ENCODE measurements at regions not wholly inside any gene's neighbourhood (a gene's known extent, or its start where the extent isn't known, plus 50 kb on each side); places are given as distances from the start of the nearest gene placed in this dataset.

DNA sequence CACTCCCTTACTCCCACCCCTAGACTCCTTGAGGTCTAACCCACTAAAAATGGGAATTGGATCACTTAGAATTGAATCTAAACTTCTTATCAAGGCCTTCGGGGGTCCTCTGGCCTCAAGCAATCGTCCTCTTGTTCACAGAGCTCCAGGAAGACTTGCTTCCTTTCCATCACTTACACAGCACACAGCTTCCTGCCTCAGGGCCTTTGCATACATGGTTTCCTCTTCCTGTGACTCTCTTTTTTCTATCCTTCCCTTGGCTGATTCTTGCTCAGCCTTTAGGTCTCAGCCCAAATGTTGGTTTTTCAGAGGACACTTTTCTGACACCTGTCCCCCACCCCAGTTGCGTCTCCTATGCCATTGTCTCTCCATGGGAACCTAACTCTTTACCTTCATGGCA is 50.0 kb upstream of the ALDH1B1 start:
- peaks cover 21 to 25% of the 10 kb centered on the region in 2 donors for H3K27me3 Mint-ChIP-seq
- H3K27ac Mint-ChIP-seq: no peak overlapping the region
- H3K36me3 Mint-ChIP-seq: no peaks in the 10 kb centered on the region
- H3K9me3 Mint-ChIP-seq: peaks cover 2 to 6% of the 10 kb centered on the region in 2 donors
- no peak overlapping the region for H3K4me3 Mint-ChIP-seq
- H3K4me1 Mint-ChIP-seq: no peaks in the 10 kb centered on the region
- no peak for ATAC-seq (replicated peaks)
- no peak for DNase-seq

DNA sequence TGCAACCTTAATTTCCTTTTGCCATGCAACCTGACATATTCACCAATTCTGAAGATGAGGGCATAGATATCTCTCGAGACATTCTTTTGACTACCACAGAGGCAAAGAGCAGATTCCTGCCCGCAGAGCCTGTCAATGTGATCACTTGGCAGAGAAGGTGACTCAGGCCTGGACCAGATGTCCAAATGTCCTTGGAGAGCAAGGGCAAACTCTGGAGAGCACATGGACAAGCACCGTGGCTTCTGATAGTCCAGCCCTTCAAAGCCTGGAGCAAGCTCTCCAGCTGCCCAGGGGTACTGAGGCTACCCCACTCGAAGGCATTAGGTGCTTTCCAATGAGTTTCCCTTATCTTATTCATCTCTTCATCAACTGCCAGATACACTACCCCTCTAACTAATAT is 50.4 kb upstream of the ALDH1B1 start:
- H3K27ac Mint-ChIP-seq: no peak overlapping the region
- ATAC-seq (replicated peaks): no peak
- peaks cover 2 to 6% of the 10 kb centered on the region in 2 donors for H3K9me3 Mint-ChIP-seq
- H3K4me1 Mint-ChIP-seq: no peaks in the 10 kb centered on the region
- no peak overlapping the region for H3K4me3 Mint-ChIP-seq
- peaks cover 17 to 29% of the 10 kb centered on the region in 2 donors for H3K27me3 Mint-ChIP-seq
- H3K36me3 Mint-ChIP-seq: no peaks in the 10 kb centered on the region
- DNase-seq: no peak

GRCh38 chr9:38339496-38339895 is 53.0 kb upstream of the ALDH1B1 start:
- Mint-ChIP-seq H3K4me3 (no peak overlapping the region), H3K9me3 (peaks cover 2 to 6% of the 10 kb centered on the region in 2 donors), H3K27ac (no peak overlapping the region), H3K27me3 (peaks cover 7 to 15% of the 10 kb centered on the region in 2 donors), H3K4me1 (no peaks in the 10 kb centered on the region), H3K36me3 (no peaks in the 10 kb centered on the region)
- no peak for ATAC-seq (replicated peaks)
- no peak for DNase-seq

DNA sequence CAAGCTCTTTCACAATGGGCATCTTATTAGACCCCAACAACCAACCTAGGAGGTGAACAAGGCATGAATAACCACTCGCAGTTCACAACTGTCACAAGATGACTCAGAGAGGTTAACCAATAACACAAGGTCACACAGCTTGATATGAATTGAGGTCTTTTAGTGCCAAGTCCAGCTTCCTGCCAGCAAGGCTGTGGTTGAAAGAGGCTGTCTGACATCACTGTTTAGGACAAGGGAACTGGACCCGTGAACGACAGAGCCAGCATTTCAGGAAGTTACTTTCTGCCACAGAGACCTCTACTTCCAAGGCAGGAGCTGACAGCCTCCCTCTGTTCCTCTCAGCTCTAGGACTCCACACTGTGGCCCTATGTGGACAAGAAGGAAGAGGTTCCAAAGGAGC is 53.4 kb upstream of the ALDH1B1 start:
- no peak overlapping the region for H3K4me3 Mint-ChIP-seq
- peaks cover 7 to 15% of the 10 kb centered on the region in 2 donors for H3K27me3 Mint-ChIP-seq
- H3K9me3 Mint-ChIP-seq: peaks cover 2 to 6% of the 10 kb centered on the region in 2 donors
- no peak for DNase-seq
- no peaks in the 10 kb centered on the region for H3K4me1 Mint-ChIP-seq
- no peak for ATAC-seq (replicated peaks)
- H3K27ac Mint-ChIP-seq: no peak overlapping the region
- no peaks in the 10 kb centered on the region for H3K36me3 Mint-ChIP-seq

- peaks cover 7 to 15% of the 10 kb centered on the region in 2 donors for H3K27me3 Mint-ChIP-seq
- no peaks in the 10 kb centered on the region for H3K4me1 Mint-ChIP-seq
- peaks cover 2 to 6% of the 10 kb centered on the region in 2 donors for H3K9me3 Mint-ChIP-seq
- H3K27ac Mint-ChIP-seq: no peak overlapping the region
- ATAC-seq (replicated peaks): no peak
- H3K36me3 Mint-ChIP-seq: no peaks in the 10 kb centered on the region
- DNase-seq: no peak
- no peak overlapping the region for H3K4me3 Mint-ChIP-seq
Observed at GRCh38 chr9:38338342-38339018, 54.0 kb upstream of the ALDH1B1 start.

GRCh38 chr9:38337706-38338264 is 54.7 kb upstream of the ALDH1B1 start:
- Mint-ChIP-seq H3K9me3 (peaks cover 2 to 6% of the 10 kb centered on the region in 2 donors), H3K27ac (no peak overlapping the region)
- no peak for ATAC-seq (replicated peaks)

DNA sequence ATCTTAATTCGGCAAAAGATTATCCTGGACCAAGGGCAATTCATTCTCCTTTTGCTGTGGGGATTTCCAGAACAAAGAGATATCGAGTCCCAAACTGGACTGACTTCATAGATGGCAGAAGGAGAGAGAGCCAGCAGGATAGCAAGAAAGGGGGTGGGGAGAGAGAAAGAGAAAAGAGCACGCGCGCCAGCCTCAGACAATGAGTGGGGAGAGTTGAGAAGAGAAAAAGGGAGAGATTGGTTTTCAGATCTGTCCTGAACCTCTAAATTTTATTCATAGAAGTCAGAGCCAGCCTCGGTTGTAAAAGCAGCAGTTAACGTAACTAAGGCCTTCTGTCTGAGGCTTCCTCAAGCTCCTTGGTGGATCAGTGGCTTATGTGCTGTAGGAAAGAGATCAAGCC is 55.3 kb upstream of the ALDH1B1 start:
- DNase-seq: no peak
- ATAC-seq (replicated peaks): no peak
- H3K27me3 Mint-ChIP-seq: peaks cover under 1 to 15% of the 10 kb centered on the region in 2 donors
- no peak overlapping the region for H3K4me3 Mint-ChIP-seq
- H3K36me3 Mint-ChIP-seq: no peaks in the 10 kb centered on the region
- peak overlapping the region; percentile 15 for H3K27ac Mint-ChIP-seq
- H3K9me3 Mint-ChIP-seq: peaks cover under 1 to 8% of the 10 kb centered on the region in 2 donors
- no peaks in the 10 kb centered on the region for H3K4me1 Mint-ChIP-seq

More at GRCh38 chr9:38337706-38338264, 54.7 kb upstream of the ALDH1B1 start:
- Mint-ChIP-seq H3K4me3 (no peak overlapping the region), H3K4me1 (no peaks in the 10 kb centered on the region), H3K27me3 (peaks cover 6 to 15% of the 10 kb centered on the region in 2 donors), H3K36me3 (no peaks in the 10 kb centered on the region)
- DNase-seq: no peak

- peaks cover 0 to 11% of the 10 kb centered on the region in 2 donors for H3K27me3 Mint-ChIP-seq
- no peak overlapping the region for H3K27ac Mint-ChIP-seq
Observed at GRCh38 chr9:38336341-38336740, 56.2 kb upstream of the ALDH1B1 start.

GRCh38 chr9:38335686-38336085 is 56.8 kb upstream of the ALDH1B1 start:
- Mint-ChIP-seq H3K9me3 (peaks cover 2 to 10% of the 10 kb centered on the region in 2 donors), H3K36me3 (no peaks in the 10 kb centered on the region), H3K4me1 (no peaks in the 10 kb centered on the region), H3K27me3 (peaks cover 0 to 11% of the 10 kb centered on the region in 2 donors), H3K27ac (no peak overlapping the region), H3K4me3 (no peak overlapping the region)
- ATAC-seq (replicated peaks): no peak
- DNase-seq: no peak

More at GRCh38 chr9:38336341-38336740, 56.2 kb upstream of the ALDH1B1 start:
- H3K4me3 Mint-ChIP-seq: no peak overlapping the region
- DNase-seq: no peak
- no peak for ATAC-seq (replicated peaks)
- H3K4me1 Mint-ChIP-seq: no peaks in the 10 kb centered on the region
- peaks cover 2 to 12% of the 10 kb centered on the region in 2 donors for H3K9me3 Mint-ChIP-seq
- no peaks in the 10 kb centered on the region for H3K36me3 Mint-ChIP-seq

- peaks cover 2 to 7% of the 10 kb centered on the region in 2 donors for H3K9me3 Mint-ChIP-seq
- H3K4me1 Mint-ChIP-seq: no peaks in the 10 kb centered on the region
- DNase-seq (no peak), ATAC-seq (replicated peaks) (no peak)
- peaks cover 0 to 15% of the 10 kb centered on the region in 2 donors for H3K27me3 Mint-ChIP-seq
- H3K4me3 Mint-ChIP-seq: no peak overlapping the region
- no peak overlapping the region for H3K27ac Mint-ChIP-seq
- no peaks in the 10 kb centered on the region for H3K36me3 Mint-ChIP-seq
Observed at GRCh38 chr9:38334234-38334633, 58.3 kb upstream of the ALDH1B1 start.

DNA sequence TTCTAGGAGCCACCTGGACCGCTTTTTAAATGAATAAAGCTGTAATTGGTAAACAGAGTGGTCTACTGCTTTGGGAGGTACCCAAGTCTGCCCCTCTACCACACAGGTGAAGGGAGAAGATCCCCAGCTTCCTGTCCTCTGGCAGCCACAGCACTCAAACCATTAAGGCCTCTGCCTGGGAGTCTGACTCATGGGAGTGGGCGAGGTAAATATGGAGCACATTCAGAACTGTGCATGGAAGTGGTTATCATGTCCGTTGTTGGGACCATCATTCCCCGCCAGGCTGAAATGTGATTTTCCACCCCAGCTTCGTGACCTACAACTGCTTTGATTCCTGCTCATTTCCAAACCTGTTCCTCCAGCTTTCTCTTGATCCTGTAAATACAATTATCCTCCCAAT is 59.5 kb upstream of the ALDH1B1 start:
- no peak for ATAC-seq (replicated peaks)
- H3K27me3 Mint-ChIP-seq: peaks cover 0 to 24% of the 10 kb centered on the region in 2 donors
- H3K36me3 Mint-ChIP-seq: no peaks in the 10 kb centered on the region
- H3K4me1 Mint-ChIP-seq: no peaks in the 10 kb centered on the region
- DNase-seq: no peak
- H3K27ac Mint-ChIP-seq: no peak overlapping the region
- H3K4me3 Mint-ChIP-seq: no peak overlapping the region
- H3K9me3 Mint-ChIP-seq: peaks cover 2 to 7% of the 10 kb centered on the region in 2 donors

DNA sequence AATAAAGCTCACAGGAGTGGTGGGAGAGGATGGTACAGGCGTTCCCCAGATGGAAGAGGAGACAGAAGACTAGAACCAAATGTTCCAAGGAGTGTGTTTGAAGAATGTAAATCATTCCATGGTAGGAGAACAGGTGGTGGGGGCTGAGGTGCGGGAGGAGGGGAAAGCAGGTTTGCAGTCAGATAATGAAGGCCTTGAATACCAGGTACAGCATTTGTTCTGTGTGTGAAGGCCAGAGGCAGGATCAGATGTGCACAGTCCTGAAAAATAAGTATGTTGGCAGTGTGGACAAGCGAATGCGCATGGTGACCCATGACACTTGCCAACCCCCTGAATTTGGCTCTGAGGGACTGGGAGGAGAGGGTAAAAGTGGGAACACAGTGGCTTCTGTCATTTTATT is 59.9 kb upstream of the ALDH1B1 start:
- Mint-ChIP-seq H3K36me3 (no peaks in the 10 kb centered on the region), H3K4me1 (no peaks in the 10 kb centered on the region), H3K4me3 (no peak overlapping the region), H3K27ac (no peak overlapping the region), H3K27me3 (peaks cover 0 to 23% of the 10 kb centered on the region in 2 donors), H3K9me3 (peaks cover 2 to 7% of the 10 kb centered on the region in 2 donors)
- ATAC-seq (replicated peaks) (no peak), DNase-seq (no peak)

DNA sequence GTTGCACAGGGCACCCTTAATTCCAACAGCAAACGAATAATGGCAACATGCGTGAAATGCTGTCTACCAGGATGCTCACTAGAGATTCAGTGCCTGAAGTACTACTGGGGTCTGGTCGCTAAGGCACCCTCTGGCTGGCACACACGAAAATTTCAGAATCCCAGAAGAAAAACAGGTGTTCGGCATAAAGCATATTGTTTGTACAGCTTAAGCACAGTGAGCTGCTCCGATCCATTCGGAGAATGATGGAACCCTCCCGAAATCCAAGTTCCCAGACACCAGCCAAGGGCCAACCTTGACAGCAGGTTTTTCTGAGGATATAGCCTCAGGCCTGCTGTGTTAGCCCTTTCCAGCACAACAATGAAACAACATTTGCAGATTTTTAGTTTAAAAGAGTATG is 61.4 kb upstream of the ALDH1B1 start:
- no peaks in the 10 kb centered on the region for H3K4me1 Mint-ChIP-seq
- no peak for DNase-seq
- no peak for ATAC-seq (replicated peaks)
- H3K27ac Mint-ChIP-seq: no peak overlapping the region
- H3K27me3 Mint-ChIP-seq: peaks cover 0 to 23% of the 10 kb centered on the region in 2 donors
- H3K36me3 Mint-ChIP-seq: no peaks in the 10 kb centered on the region
- no peak overlapping the region for H3K4me3 Mint-ChIP-seq
- peaks cover 2 to 7% of the 10 kb centered on the region in 2 donors for H3K9me3 Mint-ChIP-seq

DNA sequence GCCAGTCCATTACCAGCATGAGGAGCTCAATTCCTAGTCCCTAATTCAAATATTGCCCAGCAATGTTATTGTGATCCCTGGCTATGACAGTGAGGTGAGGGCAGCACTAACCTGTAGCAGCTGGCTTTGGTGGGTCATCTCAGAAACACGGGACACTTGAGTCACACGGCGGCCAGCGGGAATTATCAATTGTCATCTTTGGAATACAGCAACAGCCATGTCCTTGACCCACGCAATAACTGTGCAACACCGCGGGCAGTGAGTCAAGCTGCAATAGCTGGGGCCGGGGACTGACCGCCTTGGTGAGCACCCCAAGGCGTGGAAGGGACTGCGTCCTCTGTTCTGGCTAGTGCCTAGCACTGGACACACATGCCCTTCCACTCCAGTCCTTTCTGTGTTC is 62.5 kb upstream of the ALDH1B1 start:
- H3K9me3 Mint-ChIP-seq: peaks cover 2 to 7% of the 10 kb centered on the region in 2 donors
- H3K4me1 Mint-ChIP-seq: no peaks in the 10 kb centered on the region
- no peak for DNase-seq
- no peak for ATAC-seq (replicated peaks)
- H3K27me3 Mint-ChIP-seq: peaks cover 0 to 23% of the 10 kb centered on the region in 2 donors
- no peak overlapping the region for H3K27ac Mint-ChIP-seq
- no peak overlapping the region for H3K4me3 Mint-ChIP-seq
- H3K36me3 Mint-ChIP-seq: no peaks in the 10 kb centered on the region

- no peak overlapping the region for H3K4me3 Mint-ChIP-seq
- no peak overlapping the region for H3K27ac Mint-ChIP-seq
- no peaks in the 10 kb centered on the region for H3K4me1 Mint-ChIP-seq
- DNase-seq: no peak
- peaks cover 0 to 27% of the 10 kb centered on the region in 2 donors for H3K27me3 Mint-ChIP-seq
- peaks cover 2 to 10% of the 10 kb centered on the region in 2 donors for H3K9me3 Mint-ChIP-seq
- H3K36me3 Mint-ChIP-seq: no peaks in the 10 kb centered on the region
- ATAC-seq (replicated peaks): no peak
Observed at GRCh38 chr9:38328765-38329164, 63.7 kb upstream of the ALDH1B1 start.

All from stimulated activated naive B cell treated with anti-CD40 and anti-IgM and Interleukin-4, amounts not matched to agents 10 μg/mL and 1 μg/mL and 100 μg/mL, for 72 hours (primary cell).